ENCODE measurements at regions not wholly inside any gene's neighbourhood (a gene's known extent, or its start where the extent isn't known, plus 50 kb on each side); places are given as distances from the start of the nearest gene placed in this dataset.

DNA sequence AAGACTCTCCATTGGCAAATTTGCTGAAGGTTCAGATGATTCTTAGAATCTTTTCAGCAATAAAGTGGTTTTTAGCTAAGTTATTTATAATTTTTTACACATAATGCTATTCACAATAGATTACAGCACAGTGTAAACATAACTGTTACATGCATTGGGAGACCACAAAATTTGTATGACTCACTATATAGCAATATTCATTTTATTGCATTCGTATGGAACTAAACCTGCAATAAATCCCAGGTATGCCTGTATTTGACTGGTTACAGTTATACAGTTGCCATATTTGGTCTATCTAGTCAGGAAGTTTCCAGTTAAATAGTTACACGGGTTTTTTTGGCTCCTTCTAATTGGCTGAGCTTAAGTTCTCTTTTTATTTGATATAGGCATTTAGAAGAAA is 220.8 kb downstream of the MRPS30 start (continued):
- TF ChIP-seq, protein P1, sequence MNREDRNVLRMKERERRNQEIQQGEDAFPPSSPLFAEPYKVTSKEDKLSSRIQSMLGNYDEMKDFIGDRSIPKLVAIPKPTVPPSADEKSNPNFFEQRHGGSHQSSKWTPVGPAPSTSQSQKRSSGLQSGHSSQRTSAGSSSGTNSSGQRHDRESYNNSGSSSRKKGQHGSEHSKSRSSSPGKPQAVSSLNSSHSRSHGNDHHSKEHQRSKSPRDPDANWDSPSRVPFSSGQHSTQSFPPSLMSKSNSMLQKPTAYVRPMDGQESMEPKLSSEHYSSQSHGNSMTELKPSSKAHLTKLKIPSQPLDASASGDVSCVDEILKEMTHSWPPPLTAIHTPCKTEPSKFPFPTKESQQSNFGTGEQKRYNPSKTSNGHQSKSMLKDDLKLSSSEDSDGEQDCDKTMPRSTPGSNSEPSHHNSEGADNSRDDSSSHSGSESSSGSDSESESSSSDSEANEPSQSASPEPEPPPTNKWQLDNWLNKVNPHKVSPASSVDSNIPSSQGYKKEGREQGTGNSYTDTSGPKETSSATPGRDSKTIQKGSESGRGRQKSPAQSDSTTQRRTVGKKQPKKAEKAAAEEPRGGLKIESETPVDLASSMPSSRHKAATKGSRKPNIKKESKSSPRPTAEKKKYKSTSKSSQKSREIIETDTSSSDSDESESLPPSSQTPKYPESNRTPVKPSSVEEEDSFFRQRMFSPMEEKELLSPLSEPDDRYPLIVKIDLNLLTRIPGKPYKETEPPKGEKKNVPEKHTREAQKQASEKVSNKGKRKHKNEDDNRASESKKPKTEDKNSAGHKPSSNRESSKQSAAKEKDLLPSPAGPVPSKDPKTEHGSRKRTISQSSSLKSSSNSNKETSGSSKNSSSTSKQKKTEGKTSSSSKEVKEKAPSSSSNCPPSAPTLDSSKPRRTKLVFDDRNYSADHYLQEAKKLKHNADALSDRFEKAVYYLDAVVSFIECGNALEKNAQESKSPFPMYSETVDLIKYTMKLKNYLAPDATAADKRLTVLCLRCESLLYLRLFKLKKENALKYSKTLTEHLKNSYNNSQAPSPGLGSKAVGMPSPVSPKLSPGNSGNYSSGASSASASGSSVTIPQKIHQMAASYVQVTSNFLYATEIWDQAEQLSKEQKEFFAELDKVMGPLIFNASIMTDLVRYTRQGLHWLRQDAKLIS (CRISPR knock-in tag; IDR thresholded peaks at IDR 0.05; ENCODE audit: borderline replicate concordance) = no peak
- TF ChIP-seq NFE2L1 (CRISPR knock-in tag; IDR thresholded peaks at IDR 0.05) (no peak), GRHL2 (CRISPR knock-in tag; IDR thresholded peaks at IDR 0.05; ENCODE audit: insufficient replicate concordance, severe bottlenecking) (no peak), SMAD4 (CRISPR knock-in tag; IDR thresholded peaks at IDR 0.05) (no peak)

DNA sequence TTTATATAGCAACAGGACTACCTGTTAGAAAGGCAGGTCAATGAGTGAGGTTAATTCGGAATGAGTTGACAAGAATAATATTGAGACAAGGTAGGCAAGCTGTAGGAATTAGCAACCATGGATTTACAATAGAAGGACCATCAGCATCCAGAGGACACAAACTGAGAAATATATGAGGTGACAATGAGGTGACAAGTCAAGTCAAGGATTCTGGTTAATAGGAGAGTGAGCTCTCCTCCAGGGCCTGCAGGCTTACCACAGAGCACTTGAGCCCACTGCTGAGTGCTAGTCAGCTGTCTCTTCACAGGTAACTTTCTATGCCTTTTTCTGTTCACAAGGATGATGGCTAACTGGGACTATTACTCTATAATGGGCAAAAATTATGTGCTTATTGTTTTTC is 227.2 kb downstream of the MRPS30 start:
- Mint-ChIP-seq H3K36me3 (no peaks in the 10 kb centered on the region), H3K4me1 (peaks cover 10% of the 10 kb centered on the region), H3K4me3 (no peak overlapping the region), H3K9me3 (no peaks in the 10 kb centered on the region), H3K27ac (no peak overlapping the region), H3K27me3 (ENCODE audit: low read depth) (no peaks in the 10 kb centered on the region)
- ChIA-PET CTCF (interaction anchor here (1.2 to 1.6 kb wide), 2 partner anchors 101 to 660 kb away, joined by 3 to 4 read pairs; partner anchors contain the start of gene HCN1), POLR2A (no interaction called here)
- DNase-seq (ENCODE audit: low spot score) = no peak
- TF ChIP-seq ZNF396 (CRISPR knock-in tag; IDR thresholded peaks at IDR 0.05; ENCODE audit: borderline replicate concordance) = no peak
- TF ChIP-seq GABPB1 (CRISPR knock-in tag; IDR thresholded peaks at IDR 0.05) = no peak
- TF ChIP-seq, protein P2, sequence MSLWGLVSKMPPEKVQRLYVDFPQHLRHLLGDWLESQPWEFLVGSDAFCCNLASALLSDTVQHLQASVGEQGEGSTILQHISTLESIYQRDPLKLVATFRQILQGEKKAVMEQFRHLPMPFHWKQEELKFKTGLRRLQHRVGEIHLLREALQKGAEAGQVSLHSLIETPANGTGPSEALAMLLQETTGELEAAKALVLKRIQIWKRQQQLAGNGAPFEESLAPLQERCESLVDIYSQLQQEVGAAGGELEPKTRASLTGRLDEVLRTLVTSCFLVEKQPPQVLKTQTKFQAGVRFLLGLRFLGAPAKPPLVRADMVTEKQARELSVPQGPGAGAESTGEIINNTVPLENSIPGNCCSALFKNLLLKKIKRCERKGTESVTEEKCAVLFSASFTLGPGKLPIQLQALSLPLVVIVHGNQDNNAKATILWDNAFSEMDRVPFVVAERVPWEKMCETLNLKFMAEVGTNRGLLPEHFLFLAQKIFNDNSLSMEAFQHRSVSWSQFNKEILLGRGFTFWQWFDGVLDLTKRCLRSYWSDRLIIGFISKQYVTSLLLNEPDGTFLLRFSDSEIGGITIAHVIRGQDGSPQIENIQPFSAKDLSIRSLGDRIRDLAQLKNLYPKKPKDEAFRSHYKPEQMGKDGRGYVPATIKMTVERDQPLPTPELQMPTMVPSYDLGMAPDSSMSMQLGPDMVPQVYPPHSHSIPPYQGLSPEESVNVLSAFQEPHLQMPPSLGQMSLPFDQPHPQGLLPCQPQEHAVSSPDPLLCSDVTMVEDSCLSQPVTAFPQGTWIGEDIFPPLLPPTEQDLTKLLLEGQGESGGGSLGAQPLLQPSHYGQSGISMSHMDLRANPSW (CRISPR knock-in tag; conservative IDR thresholded peaks at IDR 0.05; ENCODE audit: low read depth) = no peak
- no peak for ATAC-seq

- ChIA-PET CTCF (interaction anchor here (0.6 to 2.9 kb wide), 12 partner anchors 73 to 658 kb away, joined by 3 to 12 read pairs (median 4); partner anchors contain the start of gene HCN1), POLR2A (no interaction called here)
- no peak for TF ChIP-seq NR3C1 (CRISPR knock-in tag; conservative IDR thresholded peaks at IDR 0.05; ENCODE audit: low read depth)
- TF ChIP-seq, protein P3, sequence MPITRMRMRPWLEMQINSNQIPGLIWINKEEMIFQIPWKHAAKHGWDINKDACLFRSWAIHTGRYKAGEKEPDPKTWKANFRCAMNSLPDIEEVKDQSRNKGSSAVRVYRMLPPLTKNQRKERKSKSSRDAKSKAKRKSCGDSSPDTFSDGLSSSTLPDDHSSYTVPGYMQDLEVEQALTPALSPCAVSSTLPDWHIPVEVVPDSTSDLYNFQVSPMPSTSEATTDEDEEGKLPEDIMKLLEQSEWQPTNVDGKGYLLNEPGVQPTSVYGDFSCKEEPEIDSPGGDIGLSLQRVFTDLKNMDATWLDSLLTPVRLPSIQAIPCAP (CRISPR knock-in tag; IDR thresholded peaks at IDR 0.05) = no peak
- no peak for TF ChIP-seq CREB1 (CRISPR knock-in tag; IDR thresholded peaks at IDR 0.05)
- TF ChIP-seq JUN (CRISPR knock-in tag; IDR thresholded peaks at IDR 0.05) = no peak
- TF ChIP-seq ZNF512 (CRISPR knock-in tag; IDR thresholded peaks at IDR 0.05; ENCODE audit: borderline replicate concordance) = no peak
- TF ChIP-seq GABPB1 (CRISPR knock-in tag; IDR thresholded peaks at IDR 0.05) = no peak
- no peak for TF ChIP-seq E2F5 (CRISPR knock-in tag; IDR thresholded peaks at IDR 0.05)
- peaks cover 10% of the 10 kb centered on the region for H3K4me1 Mint-ChIP-seq
- ATAC-seq = no peak
- H3K36me3 Mint-ChIP-seq = no peaks in the 10 kb centered on the region
- H3K4me3 Mint-ChIP-seq = no peak overlapping the region
- DNase-seq (ENCODE audit: low spot score) = no peak
- no peak overlapping the region for H3K27ac Mint-ChIP-seq
- H3K27me3 Mint-ChIP-seq (ENCODE audit: low read depth) = no peaks in the 10 kb centered on the region
- H3K9me3 Mint-ChIP-seq = no peaks in the 10 kb centered on the region
These were observed 229.2 kb downstream of the MRPS30 start for GRCh38 chr5:45037927-45038326.

Data from WTC11 (cell line).